ENCODE measurements at regions not wholly inside any gene's neighbourhood (a gene's known extent, or its start where the extent isn't known, plus 50 kb on each side); places are given as distances from the start of the nearest gene placed in this dataset.

GRCh38 chr18:46426679-46427047 lies 230.4 kb downstream of the LOXHD1 start:
- TF ChIP-seq CTCF (IDR thresholded peaks at IDR 0.05; ENCODE audit: extremely low read depth in 1 of 2, insufficient read depth in 1 of 2, low read depth in 1 of 2, low read length in 2 of 2) (no peak), JUN (IDR thresholded peaks at IDR 0.05; ENCODE audit: borderline replicate concordance, insufficient read depth, insufficient read length, low read depth) (no peak), POLR2AphosphoS5 (IDR thresholded peaks at IDR 0.05; ENCODE audit: insufficient read depth, low read depth, low read length) (no peak)
